GM19043 (cell line): ENCODE measurements at regions not wholly inside any gene's neighbourhood (a gene's known extent, or its start where the extent isn't known, plus 50 kb on each side); places are given as distances from the start of the nearest gene placed in this dataset.

Source experiments
- ATAC-seq: cut with Tn5 transposase; IDR thresholded peaks from one replicate; pipeline ENCODE4 v1.9.1; 2021; ENCODE audit warnings: low read depth; ENCODE audit not compliant: unreplicated experiment

DNA sequence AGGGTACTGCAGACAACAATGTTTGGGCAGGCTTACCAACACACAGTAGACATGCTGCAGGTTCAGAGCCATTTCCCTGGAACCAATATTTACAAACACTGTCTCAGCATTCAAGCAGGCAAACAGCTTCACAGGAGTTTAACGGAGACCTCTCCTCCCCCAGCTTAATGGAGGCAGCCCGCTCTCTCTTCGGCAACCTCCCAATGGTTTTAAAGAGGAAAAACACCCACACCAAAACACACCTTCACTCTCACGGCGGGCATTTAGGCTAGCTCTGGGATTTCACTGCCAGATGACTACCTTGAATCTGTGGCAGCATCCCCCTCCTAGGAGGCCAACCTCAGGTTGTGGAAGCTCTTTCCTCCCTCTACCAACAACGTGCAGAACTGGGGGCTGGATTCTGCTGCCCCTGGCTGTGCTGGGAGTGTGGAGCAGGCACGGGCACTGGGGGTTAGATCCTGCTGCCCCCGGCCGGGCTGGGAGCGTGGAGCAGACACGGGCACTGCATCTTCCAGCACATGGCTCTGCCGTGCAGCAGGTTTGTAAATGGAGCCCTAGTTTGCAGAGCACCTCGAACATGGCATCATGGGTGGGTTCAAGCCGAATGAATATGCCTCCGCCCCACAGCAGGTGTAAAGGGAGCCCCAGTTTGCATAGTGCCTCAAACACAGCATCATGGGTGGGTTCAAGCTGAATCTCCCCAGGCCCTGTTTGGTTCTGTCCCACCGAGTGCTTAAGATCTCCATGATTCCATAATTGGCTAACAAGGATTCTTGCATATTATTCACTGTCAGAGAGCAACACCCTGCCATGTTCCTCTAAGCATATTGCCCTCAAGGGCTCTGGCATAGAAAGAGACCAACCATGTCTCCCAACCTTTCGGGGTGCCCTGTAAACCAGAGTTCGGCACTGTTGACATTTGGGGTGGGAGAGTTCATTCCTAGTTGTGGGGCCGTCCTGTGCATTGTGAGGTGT lies 86.4 kb downstream of the RBFOX3 start:
- ATAC-seq, result no peak

DNA sequence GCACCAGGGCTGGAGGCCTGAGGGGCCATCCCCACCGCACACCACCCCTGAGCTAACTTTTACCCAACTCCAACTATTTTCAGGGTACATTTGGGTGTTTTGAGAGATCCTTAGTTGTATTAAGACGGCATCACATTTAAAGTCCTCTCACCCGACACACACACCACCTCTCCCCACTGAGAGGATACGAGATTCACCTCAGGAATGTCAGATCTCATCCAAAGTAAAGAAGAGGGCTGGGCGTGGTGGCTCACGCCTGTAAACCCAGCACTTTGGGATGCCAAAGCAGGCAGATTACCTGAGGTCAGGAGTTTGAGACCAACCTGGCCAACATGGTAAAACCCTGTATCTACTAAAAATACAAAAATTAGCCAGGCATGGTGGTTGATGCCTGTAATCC lies 88.4 kb downstream of the RBFOX3 start:
- no peak for ATAC-seq

DNA sequence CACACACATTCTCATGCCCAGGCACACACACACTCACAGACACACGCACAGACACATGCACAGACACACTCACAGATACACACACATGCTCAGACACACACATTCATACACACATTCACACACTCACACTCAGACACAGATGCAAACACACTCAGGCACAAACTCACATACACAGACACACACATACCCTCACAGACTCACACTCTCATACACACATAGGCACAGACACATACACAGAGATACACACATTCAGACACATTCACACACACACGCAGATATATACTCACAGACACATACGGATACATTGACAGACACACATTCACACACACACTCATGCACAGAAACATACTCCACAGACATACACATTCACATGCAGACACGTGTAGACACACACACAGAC lies 89.6 kb downstream of the RBFOX3 start:
- no peak for ATAC-seq

DNA sequence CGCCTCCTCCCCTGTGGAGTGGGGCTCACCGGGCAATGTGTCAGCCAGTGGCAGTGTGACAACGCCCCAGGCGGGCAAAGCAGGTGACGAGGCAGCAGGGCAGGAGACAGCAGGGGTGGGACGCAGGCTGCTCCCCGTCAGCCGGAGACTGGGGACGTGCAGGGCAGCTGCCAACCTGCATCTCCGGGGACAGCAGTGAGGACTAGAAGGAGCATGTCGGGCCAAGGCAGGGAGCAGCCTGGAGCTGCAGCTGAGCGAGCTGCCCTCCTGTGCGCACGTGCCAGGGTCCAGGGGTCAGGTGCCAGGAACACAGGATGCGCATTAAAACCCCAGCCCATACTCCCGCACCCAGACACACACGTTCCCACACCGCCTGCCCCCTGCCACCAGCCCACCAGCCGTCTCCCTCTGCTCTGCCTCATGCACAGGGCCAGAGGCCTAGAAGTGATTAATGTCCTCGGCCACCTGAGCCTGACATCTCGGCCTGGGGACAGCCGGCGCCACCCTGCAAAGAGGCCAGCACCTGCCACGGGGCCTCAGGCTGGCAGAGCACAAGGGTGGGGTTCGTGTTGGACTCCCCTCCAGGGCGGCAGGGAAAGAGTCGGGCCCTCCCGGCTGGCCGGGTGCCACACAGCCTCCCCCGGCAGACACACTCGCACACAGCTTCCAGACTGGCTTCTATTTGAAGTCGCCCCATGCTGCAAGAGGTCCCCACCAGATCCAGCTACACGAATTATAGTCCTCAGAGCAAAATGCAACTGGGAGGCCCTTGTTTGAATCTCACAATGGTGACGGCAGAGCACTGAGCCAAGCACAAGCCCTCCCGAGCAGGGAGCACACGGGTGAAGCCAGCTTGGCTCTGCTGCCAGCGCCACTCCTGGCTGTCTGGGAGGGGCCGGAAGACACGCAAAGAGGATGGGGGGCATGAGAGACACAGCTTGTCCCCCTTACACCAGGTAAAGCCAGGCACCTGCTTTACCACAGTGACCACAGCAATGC lies 90.4 kb downstream of the RBFOX3 start:
- no peak for ATAC-seq

DNA sequence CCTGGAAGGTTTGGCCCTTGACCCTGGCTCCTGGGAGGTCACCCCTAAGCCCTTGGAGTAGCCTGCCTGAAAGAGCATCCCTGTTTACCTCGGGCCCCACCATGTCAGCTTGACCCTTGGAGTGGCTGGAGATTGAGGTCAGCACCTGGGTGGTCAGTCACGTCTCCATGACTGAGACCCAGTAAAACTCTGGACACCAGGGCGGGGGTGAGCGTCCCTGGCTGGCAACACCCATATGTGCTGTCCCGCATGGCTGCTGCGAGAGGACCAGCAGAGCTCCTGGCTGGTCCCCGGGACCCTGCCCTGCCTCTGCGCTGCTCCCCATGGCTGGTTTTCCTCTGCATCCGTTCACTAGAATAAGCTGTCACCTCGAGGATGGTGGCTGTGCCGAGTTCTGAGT lies 91.2 kb downstream of the RBFOX3 start:
- ATAC-seq, result no peak

DNA sequence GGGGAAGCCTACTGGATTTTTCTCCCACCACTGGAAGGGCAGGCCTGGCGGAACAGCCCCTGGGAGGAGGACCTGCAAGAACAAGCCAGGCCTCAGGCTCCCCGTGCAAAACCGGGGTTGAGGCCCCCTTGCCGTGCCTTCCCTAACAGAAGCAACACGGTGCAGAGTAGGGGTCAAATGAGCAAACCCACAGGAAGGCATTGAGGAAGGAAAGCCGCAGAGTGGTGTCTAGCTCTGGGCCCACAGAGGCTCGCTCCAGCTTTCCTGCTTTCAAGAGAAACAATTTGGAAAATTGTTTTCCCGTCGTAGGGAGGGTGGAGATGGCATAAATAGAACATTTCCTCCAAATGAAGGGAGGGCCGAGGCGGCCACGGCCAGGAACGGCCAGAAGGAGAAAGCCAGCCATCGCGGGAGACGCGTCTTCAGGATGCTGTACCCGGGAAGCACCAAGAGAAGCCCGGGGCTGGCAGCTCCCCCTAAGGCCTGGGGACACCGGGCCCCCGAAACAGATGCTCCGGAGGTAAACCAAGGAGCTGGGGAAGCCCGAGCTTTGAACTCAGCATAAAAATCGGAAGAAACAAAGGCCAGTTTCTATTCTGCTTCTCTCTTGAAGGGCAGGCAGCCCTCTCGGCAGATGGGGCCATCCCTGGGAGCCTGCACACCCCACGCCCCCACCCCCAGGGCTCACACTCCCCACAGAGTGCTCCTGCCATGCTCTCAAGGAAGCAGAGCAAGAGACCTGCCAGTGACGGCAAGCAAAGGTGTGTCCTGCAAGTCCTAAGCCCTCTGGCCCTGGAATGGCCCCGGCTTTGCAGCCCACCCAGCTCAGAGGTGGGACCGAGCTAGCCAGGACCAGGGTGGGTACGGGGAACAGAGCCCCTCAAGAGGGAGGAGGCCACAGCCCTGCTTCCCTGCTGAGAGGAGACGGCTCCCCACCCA lies 92.0 kb downstream of the RBFOX3 start:
- no peak for ATAC-seq

DNA sequence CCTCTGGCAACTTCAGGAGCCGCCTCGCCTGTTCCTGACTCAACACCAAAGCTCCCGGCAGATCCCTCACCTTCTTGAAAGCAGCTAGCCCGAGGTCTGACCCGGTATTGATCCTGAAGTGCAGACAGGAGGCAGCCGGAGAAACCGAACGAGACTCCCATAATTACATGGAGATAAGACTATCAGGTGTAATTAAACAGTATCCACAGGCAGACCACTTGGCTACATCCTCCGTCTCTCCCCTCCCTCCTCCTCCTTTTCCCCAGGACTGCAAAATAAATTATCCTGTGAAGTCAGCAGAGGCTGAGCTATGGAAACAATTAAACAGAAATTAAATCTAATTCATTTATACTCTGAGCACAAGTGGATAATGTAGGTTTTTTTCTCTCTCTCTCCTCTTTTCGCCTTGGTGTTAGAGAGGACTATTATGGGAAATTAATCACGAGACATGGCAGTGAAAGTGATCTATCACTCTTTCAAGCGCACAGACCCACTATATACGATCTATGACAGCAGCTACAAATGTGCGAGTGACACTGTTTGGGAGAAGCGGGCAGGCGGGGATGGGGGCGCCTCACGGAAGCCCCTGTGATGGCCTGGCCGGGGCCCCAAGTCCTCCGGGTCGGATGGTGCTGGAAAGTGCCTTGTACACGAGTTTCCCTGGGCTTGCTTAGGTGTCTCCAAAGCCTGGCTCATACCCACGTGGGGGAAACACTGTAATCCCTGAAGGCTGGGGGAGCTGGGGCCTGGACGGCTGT lies 92.8 kb downstream of the RBFOX3 start:
- ATAC-seq, result no peak

DNA sequence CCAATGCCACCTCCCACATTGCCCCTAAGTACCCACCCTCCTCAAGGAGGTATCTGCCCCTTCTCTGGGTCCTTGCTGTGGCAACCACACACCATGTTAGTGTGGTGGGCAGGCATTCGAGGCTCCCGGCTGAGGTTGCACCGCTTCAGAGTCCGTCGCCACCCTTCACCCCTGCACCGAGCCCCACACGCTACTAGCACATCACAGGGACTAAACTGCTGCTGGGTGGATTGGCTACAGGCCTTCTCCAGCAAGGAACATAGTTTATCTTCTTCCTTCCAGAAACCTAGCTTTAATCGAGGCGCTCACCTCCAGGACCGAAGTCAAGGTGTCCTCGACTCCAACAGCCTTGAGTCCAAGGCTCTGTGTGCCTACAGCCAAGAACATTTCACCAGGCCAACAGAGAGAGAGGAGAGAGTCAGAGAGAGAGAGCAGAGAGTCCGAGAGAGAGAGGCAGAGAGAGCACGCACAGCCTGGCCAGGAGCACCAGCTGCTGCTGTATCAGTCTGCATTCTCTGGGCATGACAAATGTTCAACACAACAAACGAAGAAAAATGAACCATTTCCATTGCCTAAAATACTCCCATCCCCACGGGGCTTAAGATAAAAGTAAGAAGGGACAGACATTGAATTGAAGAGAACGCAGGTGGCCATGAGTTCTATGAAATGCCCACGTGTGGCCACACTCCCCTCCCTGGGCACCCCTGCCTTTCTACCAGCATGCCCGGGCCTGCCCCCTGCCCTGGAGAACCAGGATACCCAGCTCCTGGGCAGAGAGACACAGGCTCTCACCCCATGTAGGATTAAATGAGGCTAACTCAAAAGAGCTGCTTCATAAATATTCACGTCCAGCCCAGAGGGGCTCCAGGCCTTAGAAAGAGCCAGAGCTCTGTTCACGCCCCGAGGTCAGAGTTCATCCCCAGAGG lies 94.9 kb downstream of the RBFOX3 start:
- ATAC-seq, result no peak

DNA sequence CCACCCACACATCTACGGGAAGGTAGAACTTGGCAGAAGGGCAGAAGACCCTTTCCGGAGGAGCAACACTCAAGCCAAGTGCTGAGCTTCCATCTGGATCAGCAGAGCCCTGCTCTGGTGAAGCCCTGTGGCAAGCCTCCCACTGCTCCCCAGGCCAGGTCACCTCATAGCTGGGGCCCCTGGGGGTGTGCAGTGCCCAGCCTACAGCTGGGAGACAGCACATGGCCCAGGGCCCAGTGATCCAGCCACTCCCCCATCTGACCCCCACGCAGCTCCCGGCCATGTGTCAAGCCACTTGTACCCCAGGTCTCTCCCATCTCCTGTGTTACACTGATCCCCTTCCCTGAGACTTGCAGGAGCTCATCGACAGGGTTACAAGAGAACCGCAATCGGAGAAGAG lies 95.7 kb downstream of the RBFOX3 start:
- ATAC-seq, result no peak

DNA sequence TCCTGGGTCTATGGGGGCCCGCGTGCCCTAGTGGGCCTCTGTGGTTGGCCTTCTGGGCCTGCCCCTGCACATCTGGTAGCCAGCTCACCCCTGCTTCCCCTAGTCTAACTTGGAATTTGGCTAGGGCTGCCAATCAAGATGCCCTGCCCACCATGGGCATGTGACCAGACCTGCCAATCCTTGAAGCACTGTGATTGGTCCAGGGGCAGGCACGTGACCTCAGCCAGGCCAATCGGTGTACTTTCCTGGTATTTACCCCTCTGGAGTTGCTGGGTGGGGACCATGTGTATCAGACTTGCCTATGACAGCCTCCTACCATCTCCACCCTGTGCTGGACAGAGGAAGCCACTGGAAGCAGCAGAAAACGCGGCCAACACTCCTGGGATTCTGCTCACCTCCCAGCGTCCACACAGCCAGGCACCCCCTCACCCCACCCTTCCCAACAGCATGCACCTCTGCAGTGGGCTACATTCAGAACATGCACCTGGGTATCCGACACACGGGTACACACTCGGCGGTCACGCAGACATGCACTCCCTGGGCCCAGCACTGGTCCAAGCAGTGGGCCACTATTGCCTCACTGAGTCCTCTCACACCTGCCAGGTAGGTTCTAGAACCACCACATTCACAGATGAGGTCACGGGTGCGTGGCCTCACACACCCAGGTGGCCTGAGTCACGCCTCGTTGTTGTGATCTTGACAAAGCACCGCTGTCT lies 96.9 kb downstream of the RBFOX3 start:
- no peak for ATAC-seq

DNA sequence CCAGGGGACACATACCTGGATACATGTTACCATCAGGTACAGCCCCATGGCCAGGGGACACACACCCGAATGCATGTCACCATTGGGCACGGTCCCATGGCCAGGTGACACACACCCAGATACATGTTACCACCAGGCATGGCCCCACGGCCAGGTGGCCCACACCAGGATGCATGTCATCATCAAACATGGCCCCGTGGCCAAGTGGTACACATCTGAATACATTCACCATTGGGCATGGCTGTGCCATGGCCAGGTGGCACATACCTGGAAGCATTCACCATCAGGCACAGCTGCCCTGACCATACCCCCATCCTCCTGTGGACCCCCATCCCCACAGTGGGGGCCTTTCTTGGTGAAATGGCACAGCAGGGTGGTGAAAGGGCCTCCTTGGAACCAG lies 97.6 kb downstream of the RBFOX3 start:
- no peak for ATAC-seq

DNA sequence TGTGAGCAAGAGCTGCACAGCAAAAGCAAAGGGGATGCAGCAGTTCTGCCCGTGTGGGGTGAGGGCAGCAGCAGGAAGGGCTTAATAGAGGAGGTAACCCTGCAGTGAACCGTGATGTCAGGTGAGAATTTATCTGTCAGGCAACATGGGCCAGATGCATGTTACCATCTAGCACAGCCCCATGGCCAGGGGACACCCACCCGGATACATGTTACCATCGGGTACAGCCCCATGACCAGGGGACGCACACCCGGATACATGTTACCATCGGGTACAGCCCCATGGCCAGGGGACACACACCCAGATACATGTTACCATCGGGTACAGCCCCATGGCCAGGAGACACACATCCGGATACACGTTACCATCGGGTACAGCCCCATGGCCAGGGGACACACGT lies 99.4 kb downstream of the RBFOX3 start:
- no peak for ATAC-seq

DNA sequence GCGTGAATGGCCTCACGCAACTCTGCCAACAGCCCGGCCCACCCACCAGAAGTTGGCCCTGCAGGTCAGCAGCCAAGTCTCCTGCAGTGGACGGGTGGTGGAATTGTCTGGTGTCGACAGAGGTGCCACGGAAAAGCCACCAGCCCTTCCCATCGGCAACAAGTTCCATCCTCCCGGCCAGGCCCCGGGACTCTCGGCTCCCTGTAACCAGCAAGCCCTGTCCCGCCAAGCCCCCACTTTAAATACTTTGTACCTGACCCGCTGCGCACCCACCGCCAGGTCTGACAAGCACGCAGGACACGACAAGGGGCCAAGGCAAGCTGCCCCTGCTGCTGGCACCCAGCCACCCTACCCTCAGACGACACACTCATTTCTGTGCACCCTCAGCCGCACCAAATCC lies 100.8 kb downstream of the RBFOX3 start:
- ATAC-seq, result no peak

DNA sequence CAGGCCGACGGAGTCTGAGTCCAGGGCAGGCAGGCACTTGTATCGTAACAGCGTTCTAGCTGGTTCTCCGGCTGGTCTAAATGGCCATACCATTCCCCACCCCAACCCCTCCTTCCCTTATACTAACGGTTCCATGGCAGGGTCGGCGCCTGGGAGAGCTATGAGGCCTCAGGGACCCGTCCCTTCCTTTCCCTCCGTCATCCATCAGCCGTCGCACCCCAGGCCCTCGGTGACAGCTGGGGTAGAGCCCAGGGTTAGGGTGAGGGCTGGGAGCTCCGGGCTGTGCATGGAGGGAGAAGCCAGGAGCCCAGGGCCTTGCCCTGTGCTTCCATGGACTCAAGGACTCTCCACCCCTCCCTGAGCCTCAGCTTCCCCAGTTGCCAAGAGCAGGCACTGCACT lies 101.4 kb downstream of the RBFOX3 start:
- ATAC-seq, result no peak

DNA sequence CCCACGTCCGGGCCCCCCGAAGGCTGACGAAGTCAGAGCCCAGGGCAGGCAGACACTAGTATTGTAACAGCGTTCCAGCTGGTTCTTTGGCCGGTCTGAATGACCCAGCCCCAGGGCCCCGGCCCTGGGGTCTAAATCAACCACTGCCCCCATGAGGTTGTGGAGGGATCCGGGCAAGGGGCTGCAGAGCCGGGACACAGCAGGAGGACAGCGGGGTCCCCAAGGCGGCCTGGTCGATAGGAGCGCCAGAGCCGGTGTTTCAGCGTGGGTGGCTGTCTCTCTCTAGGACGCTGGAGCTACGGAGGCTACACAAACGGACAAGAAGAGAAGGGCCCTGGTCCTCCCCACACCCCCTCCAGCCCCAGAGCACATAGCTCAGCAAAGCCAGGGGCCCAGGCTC lies 101.8 kb downstream of the RBFOX3 start:
- no peak for ATAC-seq

DNA sequence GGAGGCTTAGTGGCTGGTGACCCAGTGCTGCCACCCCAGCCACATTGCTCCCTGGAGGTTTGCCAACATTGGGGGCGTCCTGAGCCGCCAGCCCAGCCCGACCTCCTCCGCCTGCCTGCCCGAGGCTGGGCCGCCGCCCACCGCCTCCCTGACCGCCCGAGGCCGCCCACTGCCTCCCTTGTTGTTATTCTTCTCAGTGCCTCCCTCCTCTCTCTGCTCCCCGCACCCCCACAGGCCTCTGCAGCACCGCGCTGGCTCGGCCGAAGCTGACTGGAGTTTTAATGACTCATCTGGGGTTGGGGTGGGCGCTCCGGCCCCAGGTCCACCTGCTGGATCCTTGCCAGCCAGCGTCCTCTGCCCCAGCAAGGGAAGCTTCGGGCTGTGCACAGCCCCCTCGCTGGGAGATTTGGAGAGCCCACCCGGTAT lies 102.5 kb downstream of the RBFOX3 start:
- no peak for ATAC-seq

DNA sequence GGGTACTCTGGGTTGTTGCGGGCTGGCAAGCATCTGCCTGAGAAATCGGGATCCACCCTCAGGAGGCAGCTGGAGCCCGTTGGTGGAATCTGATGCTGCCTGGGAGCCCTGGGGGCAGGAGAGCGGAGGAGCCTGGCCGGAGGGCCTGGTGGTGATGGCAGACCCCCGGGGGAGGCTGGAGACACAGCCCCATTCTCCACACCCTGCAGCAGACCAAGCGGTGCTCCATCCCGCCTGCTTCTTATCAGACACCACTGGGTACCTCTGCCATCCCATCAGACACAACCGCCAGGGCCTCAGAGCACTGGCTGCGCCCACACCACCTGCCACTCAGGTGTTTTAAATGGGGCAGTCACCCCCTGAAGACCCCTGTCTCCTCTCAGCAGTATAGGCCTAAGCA lies 103.9 kb downstream of the RBFOX3 start:
- ATAC-seq, result no peak
